ENCODE measurements at regions not wholly inside any gene's neighbourhood (a gene's known extent, or its start where the extent isn't known, plus 50 kb on each side); places are given as distances from the start of the nearest gene placed in this dataset.
"Not testable (repeated sequence)": the region's sequence is repeated elsewhere in the genome, so short reads cannot be mapped to it uniquely, and the experiment has no call there.

DNA sequence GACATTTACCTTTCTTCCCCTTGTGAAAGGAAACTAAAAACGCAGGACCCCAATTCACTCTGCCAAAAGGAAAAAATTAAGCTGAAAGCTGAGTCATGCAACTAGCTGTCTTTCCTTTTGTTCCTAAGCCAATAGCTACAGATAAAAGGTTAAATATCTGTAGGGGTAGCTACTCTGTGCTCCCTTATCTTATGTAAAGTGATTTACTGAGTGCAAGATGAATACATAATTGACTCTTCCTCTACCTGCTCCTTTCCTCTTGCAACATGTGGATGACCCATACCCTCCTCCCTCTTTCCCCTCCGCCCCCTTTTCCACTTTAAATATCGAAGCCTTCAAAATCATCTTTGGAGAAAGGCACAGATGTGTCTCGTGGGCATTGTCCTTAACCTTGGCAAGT is 68.0 kb upstream of the ZNF157 start:
- no peak for DNase-seq

DNA sequence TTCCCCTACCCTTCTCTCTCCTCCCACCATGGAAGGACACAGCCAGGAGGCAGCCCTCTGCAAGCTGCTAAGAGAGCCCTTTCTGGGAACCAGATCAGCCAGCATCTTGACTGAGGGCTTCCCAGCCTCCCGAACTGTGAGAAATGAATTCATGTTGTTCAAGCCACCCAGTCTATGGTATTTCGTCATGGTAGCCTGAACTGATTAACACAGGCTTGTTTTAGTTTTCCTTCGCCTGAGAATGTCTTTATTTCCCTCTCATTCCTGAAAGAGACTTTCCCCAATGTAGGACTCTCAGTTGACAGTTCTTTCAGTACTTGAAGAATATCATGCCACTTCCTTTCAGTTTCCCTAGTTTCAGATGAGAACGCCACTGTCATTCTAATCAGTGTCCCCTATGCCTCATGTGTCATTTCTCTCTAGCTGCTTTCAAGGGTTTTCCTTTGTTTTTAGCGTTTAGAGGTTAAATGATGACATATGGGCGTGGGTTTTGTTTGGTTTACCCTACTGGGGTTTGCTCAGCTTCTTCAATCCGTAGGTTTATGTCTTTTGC is 63.8 kb upstream of the ZNF157 start:
- DNase-seq, result not testable (repeated sequence)

DNA sequence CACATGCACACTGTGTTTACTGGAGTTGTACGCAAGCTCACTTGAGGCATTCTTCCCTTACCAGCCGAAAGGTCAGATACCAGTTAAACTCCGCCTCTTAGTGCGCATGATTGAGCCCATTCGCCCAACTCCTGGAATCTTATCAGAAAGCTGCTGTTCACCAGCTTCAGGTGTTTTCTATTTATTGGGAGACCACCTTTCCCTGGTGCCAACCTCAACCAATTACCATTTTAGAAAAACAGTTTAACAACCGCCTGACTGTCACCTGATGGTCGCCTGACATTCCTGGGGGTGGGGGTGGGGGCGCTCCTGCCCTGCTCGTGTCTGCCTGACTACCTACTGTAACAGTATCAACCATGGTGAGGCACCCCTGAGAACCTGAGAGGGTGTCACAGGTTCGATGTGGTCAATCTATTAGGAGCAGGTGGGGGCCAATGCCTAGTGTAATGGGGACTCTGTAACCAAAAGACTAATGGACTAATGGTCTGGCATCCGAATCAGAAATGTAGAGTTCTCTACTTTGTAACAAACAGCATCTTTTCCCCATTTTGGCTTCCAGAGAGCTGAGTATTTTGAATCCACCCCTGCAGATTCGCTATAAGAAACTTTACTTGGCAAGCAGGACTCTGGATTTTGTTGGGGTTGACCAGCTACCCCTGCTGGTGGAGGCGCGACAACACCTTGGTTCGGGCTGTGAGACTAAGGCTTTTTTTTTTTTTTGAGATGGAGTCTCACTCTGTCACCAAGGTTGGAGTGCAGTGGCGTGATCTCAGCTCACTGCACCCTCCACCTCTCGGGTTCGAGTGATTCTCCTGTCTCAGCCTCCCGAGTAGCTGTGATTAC is 58.2 kb upstream of the ZNF157 start:
- peak in 1 of 2 experiments; percentile 0 for DNase-seq

DNA sequence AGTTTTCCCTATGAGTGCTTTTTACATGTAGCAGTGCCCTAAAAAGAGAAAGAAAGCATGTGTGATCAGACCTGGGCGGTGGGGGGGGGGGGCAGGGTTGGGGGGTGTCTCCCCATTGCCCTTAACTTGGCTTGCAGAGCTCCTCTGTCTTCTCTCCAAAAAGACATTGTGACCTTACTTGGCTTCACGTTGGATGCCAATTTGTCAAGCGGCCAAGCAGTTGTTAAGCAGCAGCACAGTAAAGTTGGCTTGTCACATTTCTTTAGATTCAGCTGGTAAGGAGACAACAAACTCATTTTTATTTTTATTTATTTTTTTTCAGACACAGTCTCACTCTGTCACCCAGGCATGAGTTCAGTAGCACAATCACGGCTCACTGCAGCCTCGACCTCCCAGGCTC is 57.3 kb upstream of the ZNF157 start:
- DNase-seq, result no peak

DNA sequence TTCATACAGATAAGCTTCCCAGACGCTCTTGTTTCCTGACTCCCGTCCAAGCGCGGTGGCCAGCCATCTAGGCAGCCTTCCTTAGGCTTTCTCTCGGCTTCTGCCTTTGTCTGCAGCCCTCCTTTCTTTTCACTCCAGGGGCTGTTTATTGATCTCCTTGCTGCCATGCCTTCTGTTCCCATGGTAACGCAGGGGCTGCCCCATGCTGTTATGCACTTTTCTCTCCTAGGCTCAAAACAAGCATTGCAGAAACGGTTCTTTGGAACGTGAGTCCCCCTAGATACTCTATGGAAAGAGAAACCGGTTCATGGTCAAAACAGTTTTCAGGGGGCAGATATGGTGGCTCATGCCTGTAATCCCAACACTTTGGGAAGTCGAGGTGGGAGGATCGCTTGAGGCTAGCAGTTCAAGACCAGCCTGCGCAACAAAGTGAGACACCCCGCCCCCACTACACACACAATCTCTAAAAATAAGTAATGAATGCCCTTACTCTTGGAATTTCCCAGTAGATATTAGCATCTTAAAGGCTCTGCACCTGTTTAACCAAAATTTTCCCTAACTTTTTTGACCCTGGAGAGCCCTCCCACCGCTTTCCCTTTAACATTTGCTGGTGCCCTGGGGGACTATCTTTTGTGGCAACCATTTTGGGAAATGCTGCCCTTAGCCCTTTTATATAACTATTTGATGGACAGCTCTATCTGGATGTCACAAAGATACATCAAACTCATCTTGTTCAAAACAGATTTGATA is 53.9 kb upstream of the ZNF157 start:
- no peak for DNase-seq

Data from SW 1271 (cell line).